ENCODE measurements at regions not wholly inside any gene's neighbourhood (a gene's known extent, or its start where the extent isn't known, plus 50 kb on each side); places are given as distances from the start of the nearest gene placed in this dataset.

DNA sequence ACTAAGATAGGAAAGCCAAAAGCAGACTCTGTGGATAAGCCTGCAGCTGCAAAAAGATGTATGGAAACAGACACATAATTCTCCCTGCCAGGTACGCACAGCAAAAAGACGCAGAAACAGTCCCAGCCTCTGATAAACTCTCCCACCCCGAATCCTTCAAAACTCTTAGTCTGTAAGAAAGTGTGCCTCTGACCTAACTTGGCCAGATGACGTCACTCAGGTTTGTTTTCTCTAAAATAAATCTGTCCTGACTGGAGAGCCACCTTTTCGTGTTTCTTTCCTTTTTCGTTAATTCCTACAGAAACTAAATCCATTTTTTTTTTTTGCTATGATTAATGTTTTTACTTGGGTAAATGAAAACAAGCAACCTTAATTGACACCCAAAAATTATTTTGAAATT is 793.8 kb downstream of the SORCS1 start:
- TF ChIP-seq, protein P1, sequence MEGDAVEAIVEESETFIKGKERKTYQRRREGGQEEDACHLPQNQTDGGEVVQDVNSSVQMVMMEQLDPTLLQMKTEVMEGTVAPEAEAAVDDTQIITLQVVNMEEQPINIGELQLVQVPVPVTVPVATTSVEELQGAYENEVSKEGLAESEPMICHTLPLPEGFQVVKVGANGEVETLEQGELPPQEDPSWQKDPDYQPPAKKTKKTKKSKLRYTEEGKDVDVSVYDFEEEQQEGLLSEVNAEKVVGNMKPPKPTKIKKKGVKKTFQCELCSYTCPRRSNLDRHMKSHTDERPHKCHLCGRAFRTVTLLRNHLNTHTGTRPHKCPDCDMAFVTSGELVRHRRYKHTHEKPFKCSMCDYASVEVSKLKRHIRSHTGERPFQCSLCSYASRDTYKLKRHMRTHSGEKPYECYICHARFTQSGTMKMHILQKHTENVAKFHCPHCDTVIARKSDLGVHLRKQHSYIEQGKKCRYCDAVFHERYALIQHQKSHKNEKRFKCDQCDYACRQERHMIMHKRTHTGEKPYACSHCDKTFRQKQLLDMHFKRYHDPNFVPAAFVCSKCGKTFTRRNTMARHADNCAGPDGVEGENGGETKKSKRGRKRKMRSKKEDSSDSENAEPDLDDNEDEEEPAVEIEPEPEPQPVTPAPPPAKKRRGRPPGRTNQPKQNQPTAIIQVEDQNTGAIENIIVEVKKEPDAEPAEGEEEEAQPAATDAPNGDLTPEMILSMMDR (IDR thresholded peaks at IDR 0.05; ENCODE audit: insufficient read depth in 1 of 2, low read depth in 1 of 2, low read length in 1 of 2, severe bottlenecking in 1 of 2, unreplicated experiment in 1 of 2): no peak

DNA sequence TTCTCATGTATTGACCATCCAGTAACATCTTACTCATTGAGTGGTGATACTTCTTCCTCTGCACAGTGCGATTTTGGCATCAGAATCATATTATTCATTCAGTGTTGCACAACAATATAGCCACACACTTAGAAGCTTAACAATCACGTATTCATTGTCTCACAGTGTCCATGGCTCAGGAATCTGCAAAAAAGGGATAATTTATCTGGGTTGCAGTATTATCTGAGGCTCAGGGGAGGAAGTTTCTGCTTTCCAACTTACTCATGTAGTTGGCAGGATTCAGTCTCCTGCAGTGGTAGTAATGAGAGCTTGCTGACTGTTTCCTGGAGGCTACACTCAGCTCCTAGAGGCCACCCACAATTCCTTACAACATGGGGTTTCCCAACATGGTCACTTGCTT is 803.6 kb downstream of the SORCS1 start:
- Mint-ChIP-seq H3K27me3 (ENCODE audit: insufficient read depth, unreplicated experiment) (no peaks in the 10 kb centered on the region), H3K9me3 (ENCODE audit: unreplicated experiment) (no peaks in the 10 kb centered on the region), H3K4me1 (ENCODE audit: low read depth, unreplicated experiment) (no peaks in the 10 kb centered on the region), H3K36me3 (ENCODE audit: insufficient read depth, unreplicated experiment) (no peaks in the 10 kb centered on the region), H3K4me3 (ENCODE audit: unreplicated experiment) (no peak overlapping the region), H3K27ac (ENCODE audit: unreplicated experiment) (no peak overlapping the region)
- Histone ChIP-seq H3K27me3 (replicated peaks; ENCODE audit: control insufficient read depth, insufficient read depth, low read length) (no peaks in the 10 kb centered on the region; the same call in 1 of the 2 replicates), H3K4me3 (ENCODE audit: low read depth, low read length) (no peak overlapping the region), H3K9me3 (no peaks in the 10 kb centered on the region), H3K36me3 (ENCODE audit: control insufficient read depth, insufficient read depth, low read length) (no peaks in the 10 kb centered on the region), H3K4me1 (no peaks in the 10 kb centered on the region)
- no peak for DNase-seq
- ChIA-PET CTCF (no interaction called here), POLR2A (no interaction called here)
- BruUV-seq (replicated peaks): no TSS peak
- TF ChIP-seq, protein P1 (IDR thresholded peaks at IDR 0.05; ENCODE audit: insufficient read depth in 1 of 2, low read depth in 1 of 2, low read length in 1 of 2, severe bottlenecking in 1 of 2, unreplicated experiment in 1 of 2): no peak
- intact Hi-C loops (cut with micrococcal nuclease; ENCODE audit: unreplicated experiment): no loop called here

More for the DNA sequence above, 793.8 kb downstream of the SORCS1 start:
- no TSS peak for BruUV-seq (replicated peaks)
- H3K4me1 ChIP-seq: no peaks in the 10 kb centered on the region
- no peaks in the 10 kb centered on the region for H3K27me3 ChIP-seq (replicated peaks; ENCODE audit: control insufficient read depth, insufficient read depth, low read length)
- Mint-ChIP-seq H3K36me3 (ENCODE audit: insufficient read depth, unreplicated experiment) (no peaks in the 10 kb centered on the region), H3K4me1 (ENCODE audit: low read depth, unreplicated experiment) (no peaks in the 10 kb centered on the region), H3K27me3 (ENCODE audit: insufficient read depth, unreplicated experiment) (no peaks in the 10 kb centered on the region), H3K4me3 (ENCODE audit: unreplicated experiment) (no peak overlapping the region), H3K27ac (ENCODE audit: unreplicated experiment) (no peak overlapping the region), H3K9me3 (ENCODE audit: unreplicated experiment) (no peaks in the 10 kb centered on the region)
- no peaks in the 10 kb centered on the region for H3K36me3 ChIP-seq (ENCODE audit: control insufficient read depth, insufficient read depth, low read length)
- ChIA-PET POLR2A (no interaction called here), CTCF (no interaction called here)
- DNase-seq: no peak
- intact Hi-C loops (cut with micrococcal nuclease; ENCODE audit: unreplicated experiment): no loop called here
- no peaks in the 10 kb centered on the region for H3K9me3 ChIP-seq
- no peak overlapping the region for H3K4me3 ChIP-seq (ENCODE audit: low read depth, low read length)

DNA sequence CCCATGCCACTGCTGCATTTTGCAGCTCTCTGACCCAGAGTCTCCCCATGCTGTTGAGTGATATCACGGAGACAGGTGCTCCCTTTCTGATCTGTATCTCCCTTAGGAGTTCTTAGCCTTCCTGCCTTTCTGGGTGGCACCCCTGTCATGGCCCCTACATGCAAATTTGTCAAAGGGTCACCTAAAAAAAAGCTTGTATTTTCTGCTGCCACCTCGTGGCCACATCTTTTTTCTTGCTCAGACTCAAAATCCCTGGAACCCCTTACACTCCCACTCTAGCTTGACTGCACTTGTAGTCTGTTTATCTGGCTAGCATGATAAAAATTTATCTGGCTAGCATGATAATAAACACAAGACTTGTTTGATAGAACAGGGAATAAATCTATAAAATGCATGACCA is 809.1 kb downstream of the SORCS1 start:
- H3K4me3 ChIP-seq (ENCODE audit: low read depth, low read length): no peak overlapping the region
- no peak overlapping the region for H3K4me3 Mint-ChIP-seq (ENCODE audit: unreplicated experiment)
- CTCF ChIA-PET: no interaction called here
- no TSS peak for BruUV-seq (replicated peaks)
- peaks cover 8% of the 10 kb centered on the region for H3K27me3 Mint-ChIP-seq (ENCODE audit: insufficient read depth, unreplicated experiment)
- peak in 1 of 2 experiments; percentile 4 for DNase-seq
- H3K27me3 ChIP-seq (replicated peaks; ENCODE audit: control insufficient read depth, insufficient read depth, low read length): no peaks in the 10 kb centered on the region
- no peaks in the 10 kb centered on the region for H3K36me3 ChIP-seq (ENCODE audit: control insufficient read depth, insufficient read depth, low read length)
- H3K9me3 ChIP-seq: no peaks in the 10 kb centered on the region
- no peaks in the 10 kb centered on the region for H3K4me1 Mint-ChIP-seq (ENCODE audit: low read depth, unreplicated experiment)
- POLR2A ChIA-PET: no interaction called here
- H3K4me1 ChIP-seq: no peaks in the 10 kb centered on the region
- H3K36me3 Mint-ChIP-seq (ENCODE audit: insufficient read depth, unreplicated experiment): no peaks in the 10 kb centered on the region
- no peak overlapping the region for H3K27ac Mint-ChIP-seq (ENCODE audit: unreplicated experiment)
- TF ChIP-seq, protein P1 (IDR thresholded peaks at IDR 0.05; ENCODE audit: insufficient read depth in 1 of 2, low read depth in 1 of 2, low read length in 1 of 2, severe bottlenecking in 1 of 2, unreplicated experiment in 1 of 2): peak; percentile 2 to 21
- H3K9me3 Mint-ChIP-seq (ENCODE audit: unreplicated experiment): no peaks in the 10 kb centered on the region
- intact Hi-C loops (cut with micrococcal nuclease; ENCODE audit: unreplicated experiment): loop anchor here (1.0 kb wide), 1 partner anchor 405 kb away; no protein-coding TSS in a partner anchor

All from Caco-2 (cell line).